HG03565 (cell line): ENCODE measurements at regions not wholly inside any gene's neighbourhood (a gene's known extent, or its start where the extent isn't known, plus 50 kb on each side); places are given as distances from the start of the nearest gene placed in this dataset.
"Not testable (repeated sequence)": the region's sequence is repeated elsewhere in the genome, so short reads cannot be mapped to it uniquely, and the experiment has no call there.

ENCODE experiments used
- ATAC-seq: cut with Tn5 transposase; IDR thresholded peaks from one replicate; pipeline ENCODE4 v1.9.1; 2021; ENCODE audit warnings: mild to moderate bottlenecking, moderate library complexity; ENCODE audit not compliant: unreplicated experiment

DNA sequence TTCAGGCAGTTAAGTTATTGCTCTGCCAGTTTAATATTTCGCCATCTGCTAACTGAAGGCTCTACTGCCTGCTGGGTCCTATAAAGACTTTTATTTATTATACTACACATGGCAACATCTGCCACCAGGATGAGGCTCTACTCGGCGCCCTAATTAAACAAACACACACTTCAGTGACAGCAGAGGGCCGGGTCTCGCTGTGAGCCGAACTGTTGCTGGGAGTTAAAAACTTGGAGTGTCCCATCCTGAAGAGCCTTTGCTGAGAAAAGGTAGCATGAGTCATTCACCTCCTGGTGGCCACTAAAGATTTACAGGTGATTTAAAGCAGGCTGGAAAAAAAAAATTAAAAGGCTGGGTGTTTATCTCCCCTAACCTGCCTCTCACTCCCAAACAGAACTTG lies 183.7 kb downstream of the NPIPA8 start:
- not testable (repeated sequence) for ATAC-seq

DNA sequence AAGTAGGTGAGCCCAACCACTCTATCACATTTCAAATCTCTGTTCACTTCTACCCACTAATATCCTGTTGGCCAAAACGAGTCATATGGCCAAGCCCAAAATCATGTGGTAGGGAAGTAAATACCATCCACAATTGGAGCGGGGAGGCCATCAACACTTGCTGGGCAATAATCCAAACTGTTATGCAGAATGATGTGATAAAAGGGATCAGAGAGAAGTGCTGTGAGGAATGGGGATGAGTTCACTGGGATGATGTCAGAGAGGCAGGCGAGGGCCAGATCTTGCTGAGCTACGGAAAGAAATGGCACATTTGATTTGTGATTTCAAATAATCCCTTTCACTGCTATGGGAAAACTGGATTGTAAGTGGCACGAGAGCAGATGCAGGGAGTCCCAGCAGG lies 188.4 kb downstream of the NPIPA8 start:
- not testable (repeated sequence) for ATAC-seq

DNA sequence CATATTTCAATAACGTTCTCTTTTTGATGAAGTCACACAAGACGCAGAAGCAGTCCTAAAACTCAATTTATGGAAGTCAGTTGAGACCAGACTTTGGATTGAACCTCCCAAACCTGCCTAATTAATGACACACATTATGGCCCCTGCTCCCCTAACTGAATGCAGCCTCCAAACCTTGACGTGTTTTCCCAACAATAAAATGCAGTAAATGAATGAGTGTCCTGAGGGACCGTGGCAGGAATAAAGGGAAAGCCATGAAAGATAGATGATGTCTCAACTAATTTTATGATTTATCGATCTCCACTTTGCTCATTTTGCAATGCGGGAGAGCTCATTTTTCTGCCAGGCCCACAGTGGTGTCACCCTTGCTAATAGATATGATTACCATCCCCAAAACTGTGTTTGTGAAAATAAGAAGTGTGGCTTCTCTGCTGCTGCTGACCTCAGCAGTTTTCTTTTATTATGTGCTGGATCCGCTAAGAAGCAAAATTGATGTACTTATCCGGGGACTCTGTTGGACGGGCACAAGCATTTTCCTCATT lies 189.9 kb downstream of the NPIPA8 start:
- ATAC-seq = not testable (repeated sequence)

DNA sequence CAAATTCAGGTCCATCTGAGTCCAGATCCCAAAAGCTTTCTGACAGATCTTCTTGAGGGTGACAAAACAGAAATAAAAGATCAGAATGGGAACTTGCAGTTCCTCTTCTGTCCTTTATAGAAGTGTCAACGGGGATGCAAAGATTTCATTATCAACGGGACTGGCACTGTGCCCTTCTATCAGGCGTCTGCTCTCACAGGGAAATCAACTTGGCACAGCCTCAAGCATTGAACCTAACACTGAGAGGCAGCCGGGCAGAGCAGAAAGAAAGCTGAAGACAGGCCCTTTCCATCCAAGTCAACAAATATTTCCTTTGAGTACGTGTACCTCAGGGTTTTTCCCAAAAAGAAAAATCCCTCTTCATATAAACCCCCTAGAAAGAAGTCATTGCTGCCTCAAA lies 194.5 kb downstream of the NPIPA8 start:
- ATAC-seq = not testable (repeated sequence)

DNA sequence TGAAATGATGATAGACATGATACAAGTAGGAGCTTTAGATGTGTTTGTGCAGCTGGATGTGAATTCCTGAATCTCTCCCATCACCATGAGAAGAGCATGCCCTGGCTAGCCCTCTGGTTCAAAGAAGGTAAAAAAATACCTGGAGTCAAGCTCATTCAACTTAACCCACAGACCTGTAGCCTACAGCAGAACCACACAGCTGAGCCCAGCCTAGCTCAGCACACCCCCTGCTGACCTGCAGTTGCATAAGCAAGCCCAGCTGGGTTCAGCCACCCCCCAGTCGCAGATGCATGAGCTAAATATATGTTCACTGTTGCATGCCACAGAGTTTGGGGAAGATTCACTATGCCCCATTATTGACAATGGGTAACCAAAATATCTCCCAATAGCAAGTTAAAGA lies 200.2 kb downstream of the NPIPA8 start:
- ATAC-seq = not testable (repeated sequence)

DNA sequence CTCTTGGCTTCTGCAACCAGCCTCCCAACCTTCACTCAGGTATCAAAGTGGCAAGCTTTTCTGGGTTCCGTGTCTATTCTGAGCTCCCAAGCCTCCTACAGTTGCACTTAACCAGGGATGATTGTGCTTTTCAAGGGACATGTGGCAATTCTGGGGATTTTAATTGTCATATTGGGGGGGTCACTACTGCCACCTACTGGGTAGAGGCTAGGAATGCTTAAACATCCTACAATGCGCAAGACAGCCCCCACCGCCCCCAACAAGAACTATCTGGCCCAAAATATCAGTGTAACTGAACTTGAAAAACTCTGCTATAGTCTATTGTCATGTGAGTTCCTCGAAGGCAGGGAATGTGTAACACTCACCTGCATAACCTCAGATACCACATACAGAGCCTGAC lies 201.5 kb downstream of the NPIPA8 start:
- ATAC-seq = not testable (repeated sequence)

DNA sequence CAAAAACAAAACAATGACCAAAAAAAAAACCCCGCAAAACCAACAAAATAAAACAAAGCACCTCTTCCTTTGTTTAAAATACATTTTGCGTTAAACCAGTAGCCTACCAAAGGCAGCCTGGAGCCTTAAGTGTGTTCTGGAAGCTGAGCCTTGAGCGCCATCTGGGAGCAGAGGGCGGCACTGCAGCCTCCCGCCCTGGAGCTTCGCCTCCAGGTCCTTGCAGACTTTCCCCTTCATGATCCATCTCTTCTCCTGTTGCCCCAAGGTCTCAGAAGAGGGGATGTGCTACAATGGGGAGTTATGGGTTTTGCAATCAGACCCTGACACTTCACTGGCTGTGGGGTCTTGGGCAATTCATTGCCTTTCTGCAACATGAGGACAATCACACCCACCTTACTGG lies 204.9 kb downstream of the NPIPA8 start:
- ATAC-seq = not testable (repeated sequence)

DNA sequence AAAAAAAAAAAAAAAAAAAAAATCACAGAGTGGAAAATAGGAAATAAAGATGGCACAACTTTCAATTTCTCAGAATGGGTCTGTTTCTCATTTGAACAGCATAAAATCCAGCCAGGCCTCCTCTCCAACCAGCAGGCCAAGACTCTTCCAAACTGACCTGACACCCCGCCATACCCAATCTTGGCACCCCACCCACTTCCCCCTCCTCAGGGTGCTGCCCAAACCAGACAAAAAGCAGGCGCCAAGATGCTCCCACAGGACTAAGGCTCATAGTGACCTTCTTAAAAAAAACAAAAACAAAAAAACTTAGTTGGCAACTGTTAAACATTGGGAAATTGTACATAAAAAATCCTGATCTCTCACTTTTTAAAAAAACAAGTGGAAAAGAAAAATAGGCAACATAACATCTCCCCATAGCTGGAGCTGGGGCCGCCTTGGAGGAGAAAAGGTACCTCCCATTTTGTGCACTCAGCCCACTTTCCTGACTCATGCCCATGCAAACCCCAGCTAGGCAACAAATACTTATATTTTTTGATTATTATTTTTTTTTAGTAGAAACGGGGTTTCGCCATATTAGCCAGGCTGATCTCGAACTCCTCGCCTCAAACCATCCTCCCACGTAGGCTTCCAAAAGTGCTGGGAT lies 205.9 kb downstream of the NPIPA8 start:
- ATAC-seq = not testable (repeated sequence)

DNA sequence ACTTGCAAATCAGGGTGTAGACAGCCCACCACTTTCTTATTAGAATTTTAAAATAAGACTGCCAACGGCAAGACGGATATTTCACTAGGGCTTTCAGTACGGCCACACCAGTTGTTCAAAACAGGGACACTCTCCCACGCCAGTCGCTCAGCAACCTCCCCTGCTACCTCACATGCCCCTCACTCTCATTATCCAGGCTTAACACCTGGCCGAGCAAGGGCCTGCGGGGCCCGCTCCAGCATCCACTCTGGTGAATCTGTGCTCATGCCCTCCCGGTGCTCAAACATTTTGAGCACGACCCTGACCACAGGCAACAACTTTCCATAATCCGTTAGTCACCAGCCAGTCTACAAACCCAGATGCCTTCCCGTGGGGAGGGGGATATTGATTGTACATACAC lies 209.5 kb downstream of the NPIPA8 start:
- ATAC-seq = not testable (repeated sequence)

DNA sequence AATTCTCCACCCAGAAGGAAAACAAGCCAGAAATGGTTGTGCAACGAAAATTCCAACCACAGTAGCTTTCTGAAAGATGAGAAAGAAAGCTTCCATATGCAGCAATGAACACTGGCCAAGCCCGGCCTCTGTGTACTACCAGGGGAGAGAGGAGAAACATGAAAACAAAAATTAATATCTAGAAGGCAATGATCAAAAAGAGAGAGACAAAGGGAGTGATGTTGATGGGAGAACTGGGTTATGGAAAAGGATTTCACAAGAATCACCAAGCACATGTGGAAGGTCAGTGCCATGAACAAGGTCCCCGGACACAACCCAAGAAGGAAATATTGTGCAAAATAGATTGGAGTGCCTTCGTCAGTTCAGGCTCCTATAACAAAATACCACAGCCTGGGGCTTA lies 217.4 kb downstream of the NPIPA8 start:
- not testable (repeated sequence) for ATAC-seq

DNA sequence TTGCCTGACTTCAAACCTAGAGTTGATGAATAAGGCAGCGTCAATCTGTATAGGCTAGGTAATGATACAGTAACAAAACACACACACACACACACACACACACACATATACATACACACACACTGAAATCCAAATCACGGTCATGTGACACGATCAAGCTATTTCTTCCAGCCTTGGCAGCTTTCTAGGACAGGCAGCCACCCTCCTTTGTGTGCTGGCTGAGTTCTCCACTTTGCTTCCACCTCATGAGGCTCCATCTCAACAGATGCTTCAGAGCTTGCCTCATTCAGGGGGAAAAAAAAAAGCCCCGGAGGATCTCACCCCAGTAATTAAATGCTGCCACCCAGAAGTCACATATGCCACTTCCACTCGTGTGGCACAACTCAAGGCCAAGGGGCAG lies 217.9 kb downstream of the NPIPA8 start:
- not testable (repeated sequence) for ATAC-seq

DNA sequence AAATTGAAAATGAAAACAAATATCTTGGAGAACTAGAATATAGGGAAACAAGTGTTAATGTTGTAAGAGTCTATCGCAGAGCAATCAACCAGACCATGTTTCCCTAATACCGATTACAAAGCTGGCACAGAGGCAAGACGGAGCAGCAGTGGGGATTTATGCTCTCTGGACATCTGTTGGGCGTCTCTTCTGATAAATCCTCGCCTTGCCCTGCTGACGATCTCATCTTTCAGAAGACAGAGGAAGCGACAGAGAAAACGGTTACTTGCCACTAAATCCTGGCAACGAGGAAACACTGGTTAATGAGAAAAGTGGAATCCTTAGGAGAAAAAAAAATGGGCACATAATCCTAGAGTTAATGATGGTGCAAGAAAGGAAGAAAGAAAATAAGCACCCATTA lies 218.5 kb downstream of the NPIPA8 start:
- ATAC-seq = not testable (repeated sequence)

DNA sequence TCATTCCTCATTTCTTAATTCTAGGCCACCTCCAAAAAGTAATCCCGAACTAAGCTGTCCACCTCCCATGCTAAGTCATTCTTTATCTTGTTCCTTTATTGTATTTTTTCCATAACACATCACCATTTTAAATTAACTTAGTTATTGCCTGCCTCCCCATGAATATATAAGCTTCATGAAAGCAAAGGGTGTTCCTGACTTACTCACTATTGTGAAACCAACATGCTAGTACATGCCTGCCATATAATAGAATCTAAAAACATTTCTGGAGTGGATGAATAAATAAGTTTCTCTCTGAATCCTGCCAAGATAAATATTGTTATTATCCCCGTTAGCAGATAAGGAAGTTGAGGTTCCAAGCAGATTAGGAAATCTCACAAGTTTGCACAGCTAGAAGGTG lies 232.1 kb downstream of the NPIPA8 start:
- not testable (repeated sequence) for ATAC-seq

DNA sequence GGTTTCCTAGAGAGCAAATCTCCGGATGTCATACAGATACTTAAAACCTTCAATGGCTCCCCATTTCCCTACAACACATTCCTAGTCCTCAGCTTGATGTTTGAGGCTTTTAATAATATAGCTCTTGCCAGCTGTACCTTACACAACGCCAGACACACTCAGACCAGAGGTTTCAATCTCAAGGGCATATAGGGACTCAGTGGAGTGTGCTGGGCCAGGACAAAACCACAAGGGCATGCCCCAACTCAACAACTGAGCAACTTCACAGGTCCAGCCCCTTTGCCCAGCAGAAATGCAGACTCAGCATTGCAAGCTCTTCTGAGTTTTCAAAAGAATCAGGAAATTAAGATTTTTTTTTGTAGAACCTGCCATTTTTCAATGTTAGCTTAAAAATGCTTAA lies 235.5 kb downstream of the NPIPA8 start:
- ATAC-seq = not testable (repeated sequence)

DNA sequence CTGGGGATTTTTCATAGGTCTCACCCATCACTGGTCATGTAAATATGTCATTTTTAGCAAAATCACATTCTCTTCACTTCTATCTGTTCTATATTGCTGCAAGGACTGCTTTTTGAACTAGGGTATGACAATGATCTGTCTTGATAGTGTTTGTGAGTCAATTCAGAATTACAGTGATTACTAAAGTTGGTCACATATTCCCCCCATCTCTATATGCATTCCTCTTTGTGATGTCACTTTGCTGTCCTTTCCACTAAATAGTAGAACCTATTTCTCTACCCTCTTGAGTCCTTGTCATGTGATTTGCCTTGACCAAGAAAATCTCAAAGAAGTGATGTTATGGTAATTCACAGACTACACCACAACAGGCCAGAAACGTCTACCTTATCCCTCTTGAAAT lies 243.9 kb downstream of the NPIPA8 start:
- ATAC-seq = not testable (repeated sequence)

DNA sequence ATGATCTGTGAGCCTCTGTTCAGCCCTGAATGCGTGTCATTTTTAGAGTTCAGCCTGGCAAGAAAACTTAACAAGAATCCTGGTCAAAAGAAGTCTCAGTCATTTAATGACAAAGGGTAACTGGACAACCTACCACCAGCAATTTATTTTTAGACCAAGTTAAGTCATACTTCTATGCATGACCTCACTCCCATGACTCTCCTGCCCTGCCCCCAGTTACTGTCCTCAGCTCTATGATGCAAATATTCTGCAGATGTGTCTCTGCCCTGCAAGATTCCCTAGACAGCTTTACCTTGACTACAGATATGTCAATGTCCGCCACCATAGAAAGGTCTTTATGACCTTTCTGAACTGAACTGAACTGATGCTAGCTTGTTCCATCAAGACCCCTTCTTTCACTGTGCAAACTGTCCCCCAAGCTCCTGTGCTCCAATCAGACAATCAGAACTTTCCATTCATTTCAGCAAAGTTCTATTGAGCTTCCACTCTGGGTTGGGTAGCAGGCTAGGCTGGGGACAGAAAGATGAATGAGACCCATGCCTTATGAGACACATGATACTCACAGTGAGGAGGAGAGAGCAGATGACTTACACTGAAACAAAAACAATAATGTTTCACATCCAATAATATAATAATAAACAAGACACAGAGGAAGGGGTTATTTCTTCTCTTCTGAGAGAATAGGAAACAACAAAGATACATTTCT lies 255.7 kb downstream of the NPIPA8 start:
- not testable (repeated sequence) for ATAC-seq

DNA sequence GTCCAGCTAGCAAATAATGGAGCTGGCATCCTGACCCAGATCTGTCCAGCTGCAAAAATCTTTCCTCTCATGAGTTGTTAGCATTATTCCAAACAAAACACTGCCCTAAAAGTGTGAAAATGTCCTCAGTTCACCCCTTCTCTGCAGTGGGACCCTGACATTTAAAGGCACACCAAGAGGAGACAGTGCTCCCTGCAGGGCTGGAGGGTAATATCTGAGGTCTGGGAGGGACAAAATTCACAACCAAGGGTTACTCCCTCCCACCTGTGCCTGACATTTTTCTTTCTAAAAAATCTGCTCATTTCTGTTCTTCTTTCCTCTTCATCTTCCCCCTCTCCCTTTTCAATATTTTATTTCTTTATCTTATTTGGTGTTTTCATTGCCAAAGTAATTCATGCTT lies 258.6 kb downstream of the NPIPA8 start:
- ATAC-seq = not testable (repeated sequence)

DNA sequence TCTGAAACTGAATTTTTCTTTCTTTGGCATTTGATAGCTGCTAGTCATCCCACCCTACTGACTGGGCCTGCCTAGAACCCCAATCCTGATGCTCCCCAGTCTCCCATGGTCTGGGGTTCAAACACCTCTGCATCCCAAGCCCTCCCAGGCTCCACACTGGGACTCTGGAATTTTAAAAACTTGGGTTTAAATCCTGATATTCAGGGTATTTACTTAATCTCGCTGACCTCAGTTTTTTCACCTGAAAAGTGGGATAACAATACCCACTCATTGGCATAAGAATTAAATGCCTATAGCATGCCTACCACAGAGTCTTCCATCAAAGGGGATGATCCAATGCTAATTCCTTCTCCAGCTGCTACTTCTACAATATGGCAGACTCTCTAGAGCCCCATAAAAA lies 264.4 kb downstream of the NPIPA8 start:
- ATAC-seq = no peak

DNA sequence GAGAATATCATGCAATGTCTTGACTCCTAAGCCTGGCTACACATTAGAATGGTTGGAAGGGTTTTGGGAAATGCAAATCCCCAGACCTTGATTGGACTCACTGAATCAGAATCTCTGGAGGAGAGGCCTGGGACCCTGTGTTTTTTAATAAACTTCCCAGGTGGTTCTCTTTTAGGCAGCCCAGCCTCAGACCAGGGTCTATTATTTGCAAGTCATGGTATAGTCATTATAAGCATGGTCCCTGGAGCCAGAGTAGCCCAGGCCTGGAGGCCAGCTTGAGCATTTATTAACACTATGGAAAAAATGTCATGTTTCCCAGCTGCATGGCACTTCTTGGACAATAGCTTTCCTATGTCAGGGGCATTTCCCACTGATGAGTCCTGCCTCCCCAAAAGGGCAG lies 266.9 kb downstream of the NPIPA8 start:
- ATAC-seq = no peak

DNA sequence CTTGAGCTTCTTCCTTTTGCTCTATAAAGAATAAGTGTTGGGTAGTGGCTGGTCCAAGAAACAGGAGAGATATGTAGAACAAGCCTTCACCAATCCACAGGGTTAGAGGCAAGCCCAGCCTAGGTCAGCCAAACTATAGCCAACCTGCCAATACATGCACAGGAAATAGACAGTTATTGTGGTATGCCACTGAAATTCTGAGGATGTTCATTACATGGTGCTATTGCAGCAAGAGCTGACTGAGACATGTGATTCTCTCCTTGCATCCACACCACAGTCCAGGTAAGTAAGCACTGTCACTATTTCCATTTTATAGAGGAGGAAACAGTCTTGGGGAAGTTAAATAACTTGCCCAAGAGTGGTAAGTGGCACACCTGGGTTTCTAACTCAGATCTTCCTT lies 268.1 kb downstream of the NPIPA8 start:
- ATAC-seq = no peak

DNA sequence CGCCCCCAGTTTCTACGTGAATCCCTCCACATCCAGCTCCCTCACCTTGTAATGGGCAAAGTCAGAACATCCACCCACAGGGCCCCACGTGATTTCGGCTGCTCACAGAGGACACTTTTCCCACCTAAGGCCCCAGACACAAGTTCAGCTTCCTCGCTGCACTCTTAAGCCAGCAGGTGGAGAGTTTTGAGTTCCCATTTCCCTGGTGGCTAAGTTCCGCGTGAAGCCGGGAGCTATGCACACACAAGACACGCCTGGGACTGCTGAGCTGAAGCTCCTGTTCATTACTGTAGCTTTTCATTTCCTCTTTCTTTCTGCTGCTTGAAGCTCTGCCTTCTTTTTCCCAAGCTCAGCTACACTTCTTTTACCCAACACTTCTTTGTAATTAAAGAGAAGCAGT lies 273.8 kb downstream of the NPIPA8 start:
- ATAC-seq = no peak

DNA sequence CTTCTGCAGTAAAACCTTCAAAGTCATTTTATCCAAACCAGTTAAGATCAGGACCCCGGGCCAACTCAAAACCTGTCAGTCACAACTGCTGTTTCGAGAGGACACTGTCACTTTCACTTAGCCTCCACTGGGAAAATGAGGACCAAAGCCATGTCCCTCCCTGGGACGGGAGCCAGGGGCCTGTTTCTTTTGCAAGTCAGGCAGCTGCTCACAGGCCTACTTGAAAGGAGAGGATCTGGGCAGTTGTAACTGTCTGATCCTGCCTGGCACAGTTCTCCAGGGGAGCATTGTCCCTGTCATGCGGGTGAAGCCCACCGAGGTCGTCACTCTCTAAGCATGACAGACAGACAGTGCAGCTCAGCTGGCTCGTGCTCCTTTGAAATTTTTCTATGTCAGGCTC lies 276.2 kb downstream of the NPIPA8 start:
- ATAC-seq = no peak
